ENCODE measurements at regions not wholly inside any gene's neighbourhood (a gene's known extent, or its start where the extent isn't known, plus 50 kb on each side); places are given as distances from the start of the nearest gene placed in this dataset.

- Histone ChIP-seq H3K27me3 (replicated peaks; ENCODE audit: insufficient read depth) (no peaks in the 10 kb centered on the region), H3K4me1 (replicated peaks) (no peaks in the 10 kb centered on the region), H3K36me3 (no peaks in the 10 kb centered on the region), H3K27ac (no peak overlapping the region), H3K9me3 (no peaks in the 10 kb centered on the region), H3K4me3 (no peak overlapping the region)
- TF ChIP-seq POLR2A (IDR thresholded peaks at IDR 0.05) (no peak), POLR2AphosphoS5 (IDR thresholded peaks at IDR 0.05) (no peak), CTCF (IDR thresholded peaks at IDR 0.05) (no peak)
- intact Hi-C loops (cut with DNase I) = no loop called here
- 99% methylated on average over 3 of the region's 3 CpGs for WGBS
- DNase-seq (ENCODE audit: low spot score) = no peak
Observed at GRCh38 chr5:173378727-173379126, 50.5 kb upstream of the STC2 start.
